Activated T-cell treated with anti-CD3 and anti-CD28 coated beads, Interleukin-2, amount 50 U/mL, for 48 hours (primary cell): ENCODE measurements at regions not wholly inside any gene's neighbourhood (a gene's known extent, or its start where the extent isn't known, plus 50 kb on each side); places are given as distances from the start of the nearest gene placed in this dataset.

Experiments used
- DNase-seq, 2 experiments: peaks; one replicate each; pipeline ENCODE4 v3.0.0-alpha.2; 2020

- DNase-seq, result no peak
Measured at GRCh38 chr14:37901978-37902377, 305.7 kb upstream of the SSTR1 start.

DNA sequence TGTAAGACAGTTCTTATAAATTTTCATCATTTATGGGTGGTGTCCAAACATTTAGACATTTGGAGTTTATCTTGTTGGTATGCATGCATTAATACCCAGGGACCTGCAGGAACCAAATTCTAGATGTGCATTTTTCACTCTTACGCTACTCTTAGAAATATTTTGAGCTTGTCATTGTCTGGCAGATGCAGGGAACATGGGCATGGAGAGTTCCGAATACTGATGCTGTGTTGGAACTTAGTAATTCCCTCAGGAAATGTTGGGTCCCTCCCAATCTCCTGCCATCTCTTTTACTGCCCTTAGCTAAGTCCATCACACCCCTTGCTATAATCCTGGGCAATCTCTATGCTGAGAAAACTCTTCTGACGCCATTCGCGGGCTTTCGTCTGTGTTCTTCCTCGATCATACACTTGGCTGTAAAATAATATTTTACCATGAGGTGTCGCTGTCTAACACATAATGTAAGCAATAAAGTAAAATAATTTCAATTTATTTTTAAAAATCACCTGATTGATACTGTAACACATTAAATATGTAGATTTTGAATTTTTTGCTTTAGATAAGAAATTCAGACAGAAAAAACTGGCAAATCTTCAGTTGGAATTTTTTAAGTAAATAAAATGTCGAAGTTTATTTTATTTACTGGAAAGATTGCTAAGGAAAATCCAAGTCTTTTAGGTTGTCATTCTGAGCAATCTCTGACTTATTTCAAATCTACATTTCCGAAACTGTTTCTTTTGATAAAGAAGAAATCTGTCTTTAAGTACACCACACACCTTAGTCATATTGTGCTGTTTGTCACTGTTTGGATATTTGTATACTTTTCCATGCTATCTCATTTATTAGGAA, 304.1 kb upstream of the SSTR1 start:
- peak in 1 of 2 experiments; percentile 17 for DNase-seq

GRCh38 chr14:37924622-37925021, 283.1 kb upstream of the SSTR1 start:
- no peak for DNase-seq

DNA sequence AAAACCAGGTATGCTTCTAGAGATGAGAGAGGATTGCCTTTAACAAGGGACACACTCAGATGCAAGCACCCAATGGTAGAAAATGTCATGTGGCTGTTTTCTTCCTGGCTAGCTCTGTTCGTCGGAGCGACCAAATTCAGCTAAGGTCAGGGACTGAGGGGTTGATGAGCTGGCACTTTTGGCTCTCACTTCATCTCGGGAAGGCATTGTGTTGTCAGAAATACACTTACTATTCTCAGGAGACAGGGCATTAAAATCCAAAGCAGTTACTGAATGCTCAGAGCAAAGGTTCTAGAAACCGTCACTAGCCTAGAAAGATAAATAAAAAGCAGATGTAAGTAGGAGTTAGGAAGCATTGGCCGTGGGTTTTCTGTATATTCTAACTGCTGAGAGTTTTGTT, 275.7 kb upstream of the SSTR1 start:
- DNase-seq, result no peak

- DNase-seq, result no peak
Measured at GRCh38 chr14:37932481-37932880, 275.2 kb upstream of the SSTR1 start.

DNA sequence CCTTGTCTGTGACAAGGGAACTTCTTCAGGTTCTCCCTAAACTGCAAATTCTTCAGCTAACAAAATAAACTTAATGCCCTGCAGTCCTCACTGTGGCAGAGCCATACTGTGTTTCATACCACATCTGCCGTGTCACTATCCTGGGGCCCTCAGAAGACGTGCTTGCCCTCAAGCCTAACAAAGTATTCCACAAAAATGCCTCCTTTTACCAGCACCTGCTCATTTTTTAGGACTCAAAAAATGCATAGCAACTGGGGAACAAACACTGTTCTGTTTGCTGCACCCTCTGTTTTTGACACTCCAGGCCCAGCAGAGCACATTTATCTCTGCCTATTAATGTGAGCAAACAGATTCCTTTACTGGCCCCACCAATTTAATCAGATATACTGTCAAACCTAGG, 270.7 kb upstream of the SSTR1 start:
- no peak for DNase-seq

- DNase-seq, result no peak
Measured at GRCh38 chr14:37939442-37940028, 268.2 kb upstream of the SSTR1 start.

DNA sequence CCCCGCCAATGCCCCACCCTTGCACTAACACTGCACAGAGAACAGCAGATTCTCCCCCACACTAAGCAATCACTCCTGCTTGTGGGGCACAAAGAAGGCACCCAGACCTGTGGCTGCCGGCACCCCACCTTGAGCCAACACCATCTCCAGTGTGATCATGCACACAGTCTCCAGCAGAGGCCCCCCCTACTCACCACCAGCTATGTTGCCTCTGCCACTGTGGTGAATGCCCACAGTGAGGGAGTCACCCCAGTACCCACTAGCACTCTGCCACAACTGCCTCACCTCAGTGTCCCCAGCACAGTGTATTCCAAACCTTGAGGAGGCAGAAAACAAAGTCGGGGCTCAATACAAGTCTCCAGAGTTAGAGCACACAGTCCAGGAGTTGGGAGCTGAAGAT, 261.7 kb upstream of the SSTR1 start:
- no peak for DNase-seq

GRCh38 chr14:37946819-37947218, 260.9 kb upstream of the SSTR1 start:
- DNase-seq, result no peak

DNA sequence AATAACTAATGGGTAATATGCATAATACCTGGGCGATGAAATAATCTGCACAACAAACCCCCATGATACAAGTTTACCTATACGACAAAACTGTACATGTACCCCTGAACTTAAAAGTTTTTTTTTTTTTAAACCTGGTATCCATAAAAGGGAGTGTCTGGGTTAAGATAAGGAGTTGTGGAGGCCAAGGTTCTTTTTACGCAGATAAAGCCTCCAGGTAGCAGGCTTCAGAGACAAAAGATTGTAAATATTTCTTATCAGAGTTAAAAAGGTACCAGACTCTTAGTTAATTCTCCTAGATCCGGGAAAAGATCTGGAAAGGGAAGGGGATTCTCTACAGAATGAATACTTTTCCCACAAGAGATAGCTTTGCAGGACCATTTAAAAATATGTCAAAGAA, 259.4 kb upstream of the SSTR1 start:
- no peak for DNase-seq

- DNase-seq, result no peak
Measured at GRCh38 chr14:37968664-37969240, 239.0 kb upstream of the SSTR1 start.

DNA sequence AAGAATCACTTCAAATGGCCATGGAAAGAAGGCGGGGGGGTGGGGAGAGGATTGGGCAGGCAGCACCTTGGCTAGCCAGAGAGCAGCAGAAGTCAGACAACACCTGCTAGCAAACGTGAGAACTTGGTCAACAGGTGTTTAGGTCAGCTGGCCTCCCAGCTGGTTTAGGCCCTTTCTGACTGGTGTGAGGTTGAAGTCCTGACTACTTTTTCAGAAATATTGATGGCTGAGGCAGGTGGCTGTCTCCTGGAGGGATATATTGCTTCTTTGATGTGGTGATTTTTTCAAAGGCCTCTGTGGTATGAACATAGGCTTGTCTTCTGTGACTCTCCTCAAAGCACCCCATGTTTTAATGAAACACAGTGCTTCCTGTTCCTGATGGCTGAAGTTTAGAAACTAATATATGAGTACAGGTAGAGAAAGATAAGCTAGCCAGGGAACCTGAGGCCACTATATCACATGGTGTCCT, 238.2 kb upstream of the SSTR1 start:
- DNase-seq, result no peak

DNA sequence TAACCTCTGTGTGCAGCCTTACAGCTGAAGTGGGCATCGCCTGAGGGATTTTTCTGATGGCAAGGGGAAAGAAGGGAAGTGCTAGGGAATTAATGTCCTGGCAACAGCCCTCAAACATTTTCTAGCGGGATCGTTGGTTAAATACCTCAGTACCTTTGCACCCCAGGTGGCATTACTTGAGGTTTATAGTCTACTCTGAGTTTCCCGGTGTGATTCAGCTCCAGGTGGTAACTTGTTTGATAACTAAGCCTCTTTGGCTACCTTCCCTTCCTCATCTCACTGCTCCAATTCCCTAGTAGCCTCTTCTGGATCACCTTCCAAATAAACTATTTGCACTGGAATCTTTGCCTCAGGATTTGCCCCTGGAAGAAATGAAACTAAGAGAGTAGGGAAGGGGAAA, 237.0 kb upstream of the SSTR1 start:
- no peak for DNase-seq

GRCh38 chr14:37972941-37973887, 234.5 kb upstream of the SSTR1 start:
- no peak for DNase-seq

GRCh38 chr14:37974421-37974820, 233.3 kb upstream of the SSTR1 start:
- DNase-seq, result no peak

DNA sequence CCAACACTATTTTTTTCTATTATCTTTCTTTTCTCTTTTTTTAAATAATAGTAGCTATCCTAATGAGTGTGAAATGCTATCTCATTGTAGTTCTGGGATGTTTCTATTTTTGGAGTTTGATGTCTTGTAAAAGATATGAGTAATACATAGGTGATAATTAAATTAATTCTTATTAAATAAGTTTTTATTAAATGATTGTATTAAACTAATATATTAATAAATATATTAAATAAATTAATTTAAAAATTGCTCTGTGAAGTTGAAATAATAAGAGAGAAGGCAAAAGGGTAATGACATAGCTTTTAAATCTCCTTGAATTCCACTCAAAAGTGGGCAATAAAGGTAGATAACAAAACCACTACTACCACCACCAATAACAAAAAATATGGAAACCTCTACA, 230.2 kb upstream of the SSTR1 start:
- DNase-seq, result no peak

- peak; percentile 49 to 51 for DNase-seq
Measured at GRCh38 chr14:37985826-37986470, 221.8 kb upstream of the SSTR1 start.

GRCh38 chr14:37988472-37988871, 219.2 kb upstream of the SSTR1 start:
- DNase-seq, result no peak

GRCh38 chr14:37991027-37991426, 216.7 kb upstream of the SSTR1 start:
- DNase-seq, result no peak

GRCh38 chr14:37992499-37992898, 215.2 kb upstream of the SSTR1 start:
- DNase-seq, result no peak

DNA sequence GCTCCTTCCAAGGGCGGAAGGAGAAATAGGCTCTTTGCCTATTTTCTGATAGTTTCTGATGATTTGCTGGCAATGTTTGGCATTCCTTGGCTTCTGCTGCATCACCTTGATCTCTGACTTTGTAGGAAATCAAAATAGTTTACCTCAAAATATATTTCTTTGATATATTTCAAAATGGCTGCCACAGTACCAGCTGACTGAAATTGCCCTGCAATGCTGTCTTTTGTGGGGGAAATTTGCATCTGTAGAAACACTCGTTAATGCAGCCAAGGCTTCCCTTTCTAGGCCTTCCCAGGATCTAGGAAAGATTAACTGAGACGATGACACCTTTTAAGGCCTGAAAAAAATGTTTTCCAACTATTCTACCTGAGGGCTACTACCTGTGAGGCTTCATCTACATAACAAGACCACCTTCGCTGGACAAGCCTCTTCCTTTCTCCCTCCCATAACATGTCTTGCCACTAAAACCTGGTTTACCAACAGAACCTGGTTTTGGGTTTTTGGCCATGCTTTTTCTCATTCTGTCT, 212.8 kb upstream of the SSTR1 start:
- DNase-seq, result no peak

GRCh38 chr14:37997017-37997416, 210.7 kb upstream of the SSTR1 start:
- DNase-seq, result no peak
